HEK293 (cell line): ENCODE measurements at regions not wholly inside any gene's neighbourhood (a gene's known extent, or its start where the extent isn't known, plus 50 kb on each side); places are given as distances from the start of the nearest gene placed in this dataset.
"Not testable (repeated sequence)": the region's sequence is repeated elsewhere in the genome, so short reads cannot be mapped to it uniquely, and the experiment has no call there.

Experiments used
- CTCF ChIA-PET: fragments of 350-600 bp; formaldehyde crosslinking; extraction: SDS; loops from one replicate; lab custom pipeline; 2021; ENCODE audit warnings: antibody characterized with exemption; lab: Yijun Ruan, JAX
- POLR2A ChIA-PET: fragments of 300-600 bp; formaldehyde crosslinking; extraction: SDS; loops from one replicate; lab custom pipeline; 2020; ENCODE audit warnings: antibody characterized with exemption, inconsistent platforms; lab: Yijun Ruan, JAX
- H3K27ac ChIP-seq: fragments of 200-500 bp; sonication (Bioruptor generic); 2 replicates; pipeline ENCODE4 v1.5.1; 2014; ENCODE audit warnings: low read depth, low read length, control low read depth, inconsistent platforms; ENCODE audit errors: extremely low read depth
- H3K36me3 ChIP-seq, 2 experiments: fragments of 200-500 bp in 1 of 2; sonication (Bioruptor generic) in 1 of 2; 1 replicate in 1 of 2; 2 replicates in 1 of 2; pipeline ENCODE4 v1.5.1; 2014 to 2017; ENCODE audit warnings: inconsistent platforms in 2 of 2, low read length in 2 of 2; ENCODE audit not compliant: control insufficient read depth in 2 of 2, insufficient read depth in 1 of 2
- H3K4me1 ChIP-seq: fragments of 200-500 bp; sonication (Bioruptor generic); 2 replicates; pipeline ENCODE4 v1.5.1; 2014; ENCODE audit warnings: mild to moderate bottlenecking, low read length, inconsistent platforms; ENCODE audit not compliant: control insufficient read depth, insufficient read depth
- H3K4me3 ChIP-seq: 2 replicates; pipeline ENCODE4 v1.5.1; 2011; ENCODE audit warnings: low read depth, mild to moderate bottlenecking, control low read depth, low read length, moderate library complexity
- H3K9me3 ChIP-seq: fragments of 200-500 bp; sonication (Bioruptor generic); 2 replicates; pipeline ENCODE4 v1.5.1; 2014; ENCODE audit warnings: low read depth, low read length, inconsistent platforms; ENCODE audit not compliant: control insufficient read depth, insufficient read depth
- HOXC10 ChIP-seq: sonication (generic); formaldehyde crosslinking; IDR thresholded peaks from 2 replicates; pipeline ENCODE4 v1.8.1; 2023; ENCODE audit warnings: mild to moderate bottlenecking, missing genetic modification reagents
- SALL2 ChIP-seq: fragments of 450-650 bp; formaldehyde crosslinking; IDR thresholded peaks from 2 replicates; pipeline ENCODE4 v1.5.0; 2017; ENCODE audit warnings: missing biosample characterization, mild to moderate bottlenecking, missing genetic modification characterization, borderline replicate concordance
- ZBTB21 ChIP-seq: fragments of 450-650 bp; formaldehyde crosslinking; IDR thresholded peaks from 2 replicates; pipeline ENCODE4 v1.5.1; 2017; ENCODE audit warnings: missing biosample characterization, missing genetic modification characterization
- ZNF157 ChIP-seq: fragments of 450-650 bp; formaldehyde crosslinking; IDR thresholded peaks from 2 replicates; pipeline ENCODE4 v1.5.1; 2016; ENCODE audit warnings: missing biosample characterization, missing genetic modification characterization
- ZNF184 ChIP-seq: fragments of 450-650 bp; IDR thresholded peaks from 2 replicates; pipeline ENCODE4 v1.5.1; 2018; ENCODE audit warnings: missing biosample characterization, mild to moderate bottlenecking, missing genetic modification characterization
- ZNF202 ChIP-seq: fragments of 450-650 bp; formaldehyde crosslinking; IDR thresholded peaks from 2 replicates; pipeline ENCODE4 v1.5.1; 2016; ENCODE audit warnings: missing biosample characterization, missing genetic modification characterization, borderline replicate concordance
- ZNF433 ChIP-seq: fragments of 450-650 bp; formaldehyde crosslinking; IDR thresholded peaks from 2 replicates; pipeline ENCODE4 v1.5.1; 2016; ENCODE audit warnings: missing biosample characterization, missing genetic modification characterization, low read depth
- ZNF707 ChIP-seq: fragments of 450-650 bp; formaldehyde crosslinking; IDR thresholded peaks from 2 replicates; pipeline ENCODE4 v1.5.1; 2016; ENCODE audit warnings: missing biosample characterization, missing genetic modification characterization
- ZNF768 ChIP-seq: fragments of 450-650 bp; formaldehyde crosslinking; IDR thresholded peaks from 2 replicates; pipeline ENCODE4 v1.5.1; 2018; ENCODE audit warnings: missing biosample characterization, mild to moderate bottlenecking, missing genetic modification characterization
- ZNF785 ChIP-seq: fragments of 450-650 bp; formaldehyde crosslinking; IDR thresholded peaks from 2 replicates; pipeline ENCODE4 v1.5.1; 2016; ENCODE audit warnings: missing biosample characterization, missing genetic modification characterization
- TF ChIP-seq, protein P1 (sequence below): fragments of 450-650 bp; formaldehyde crosslinking; IDR thresholded peaks from 2 replicates; pipeline ENCODE4 v1.5.1; 2016; ENCODE audit warnings: missing biosample characterization, missing genetic modification characterization
- TF ChIP-seq, protein P2 (sequence below): fragments of 450-650 bp; formaldehyde crosslinking; conservative IDR thresholded peaks from 2 replicates; pipeline ENCODE4 v1.5.1; 2016; ENCODE audit warnings: low read depth, missing biosample characterization, missing genetic modification characterization

DNA sequence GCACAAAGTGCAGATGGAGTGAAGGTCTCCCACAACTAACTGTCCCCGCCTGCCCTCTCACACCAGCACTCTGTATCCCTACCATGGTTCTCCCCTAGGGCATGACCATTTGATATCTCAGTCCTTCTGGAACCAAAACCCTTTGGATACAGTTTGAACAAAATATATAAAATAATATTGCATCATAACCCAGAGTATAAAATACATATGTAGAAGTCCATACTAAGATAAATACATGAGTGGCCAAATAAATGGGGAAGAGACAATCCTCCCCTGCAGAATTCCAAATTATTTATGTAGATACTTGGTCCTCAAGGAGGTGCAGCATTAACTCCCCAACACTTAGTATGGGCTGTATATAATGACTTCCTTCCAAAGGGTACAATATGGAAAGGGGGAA lies 207.4 kb downstream of the RRAGC start (continued):
- no peak for TF ChIP-seq ZNF433 (tag by site-specific recombination)
- no peak for TF ChIP-seq ZNF785 (tag by site-specific recombination)
- no peak for TF ChIP-seq ZNF157 (tag by site-specific recombination)

DNA sequence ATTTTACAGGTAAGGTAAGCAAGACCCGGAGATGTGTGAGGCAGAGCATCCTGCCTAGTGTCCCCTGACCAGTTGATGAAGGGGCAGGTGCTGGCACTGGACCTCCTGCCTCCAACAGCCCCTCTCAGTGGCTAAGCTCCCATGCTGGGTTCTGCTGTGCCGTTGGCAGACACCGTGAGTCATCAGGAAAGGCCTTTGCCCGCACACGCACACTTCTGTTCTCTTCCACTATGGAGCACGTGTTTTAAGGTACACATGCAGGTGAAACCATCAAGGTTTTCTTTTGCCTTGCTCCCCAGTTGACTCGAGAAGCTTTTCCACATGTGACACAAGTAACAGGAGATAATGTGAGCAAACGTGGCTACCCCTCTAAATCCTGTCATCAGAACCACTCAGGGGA lies 207.9 kb downstream of the RRAGC start:
- no peak overlapping the region for H3K27ac ChIP-seq
- H3K4me1 ChIP-seq = no peaks in the 10 kb centered on the region
- CTCF ChIA-PET = no interaction called here
- no peak overlapping the region for H3K4me3 ChIP-seq
- TF ChIP-seq SALL2 (no peak), ZNF202 (no peak), ZBTB21 (tag by site-specific recombination) (no peak), ZNF768 (tag by site-specific recombination) (no peak), HOXC10 (CRISPR knock-in tag) (no peak), ZNF707 (tag by site-specific recombination) (no peak)
- TF ChIP-seq, protein P1, sequence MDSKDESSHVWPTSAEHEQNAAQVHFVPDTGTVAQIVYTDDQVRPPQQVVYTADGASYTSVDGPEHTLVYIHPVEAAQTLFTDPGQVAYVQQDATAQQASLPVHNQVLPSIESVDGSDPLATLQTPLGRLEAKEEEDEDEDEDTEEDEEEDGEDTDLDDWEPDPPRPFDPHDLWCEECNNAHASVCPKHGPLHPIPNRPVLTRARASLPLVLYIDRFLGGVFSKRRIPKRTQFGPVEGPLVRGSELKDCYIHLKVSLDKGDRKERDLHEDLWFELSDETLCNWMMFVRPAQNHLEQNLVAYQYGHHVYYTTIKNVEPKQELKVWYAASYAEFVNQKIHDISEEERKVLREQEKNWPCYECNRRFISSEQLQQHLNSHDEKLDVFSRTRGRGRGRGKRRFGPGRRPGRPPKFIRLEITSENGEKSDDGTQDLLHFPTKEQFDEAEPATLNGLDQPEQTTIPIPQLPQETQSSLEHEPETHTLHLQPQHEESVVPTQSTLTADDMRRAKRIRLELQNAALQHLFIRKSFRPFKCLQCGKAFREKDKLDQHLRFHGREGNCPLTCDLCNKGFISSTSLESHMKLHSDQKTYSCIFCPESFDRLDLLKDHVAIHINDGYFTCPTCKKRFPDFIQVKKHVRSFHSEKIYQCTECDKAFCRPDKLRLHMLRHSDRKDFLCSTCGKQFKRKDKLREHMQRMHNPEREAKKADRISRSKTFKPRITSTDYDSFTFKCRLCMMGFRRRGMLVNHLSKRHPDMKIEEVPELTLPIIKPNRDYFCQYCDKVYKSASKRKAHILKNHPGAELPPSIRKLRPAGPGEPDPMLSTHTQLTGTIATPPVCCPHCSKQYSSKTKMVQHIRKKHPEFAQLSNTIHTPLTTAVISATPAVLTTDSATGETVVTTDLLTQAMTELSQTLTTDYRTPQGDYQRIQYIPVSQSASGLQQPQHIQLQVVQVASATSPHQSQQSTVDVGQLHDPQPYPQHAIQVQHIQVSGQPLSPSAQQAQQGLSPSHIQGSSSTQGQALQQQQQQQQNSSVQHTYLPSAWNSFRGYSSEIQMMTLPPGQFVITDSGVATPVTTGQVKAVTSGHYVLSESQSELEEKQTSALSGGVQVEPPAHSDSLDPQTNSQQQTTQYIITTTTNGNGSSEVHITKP (tag by site-specific recombination) = no peak
- TF ChIP-seq, all 188 proteins: peak for 0
- POLR2A ChIA-PET = no interaction called here
- H3K9me3 ChIP-seq = no peaks in the 10 kb centered on the region
- no peaks in the 10 kb centered on the region for H3K36me3 ChIP-seq

DNA sequence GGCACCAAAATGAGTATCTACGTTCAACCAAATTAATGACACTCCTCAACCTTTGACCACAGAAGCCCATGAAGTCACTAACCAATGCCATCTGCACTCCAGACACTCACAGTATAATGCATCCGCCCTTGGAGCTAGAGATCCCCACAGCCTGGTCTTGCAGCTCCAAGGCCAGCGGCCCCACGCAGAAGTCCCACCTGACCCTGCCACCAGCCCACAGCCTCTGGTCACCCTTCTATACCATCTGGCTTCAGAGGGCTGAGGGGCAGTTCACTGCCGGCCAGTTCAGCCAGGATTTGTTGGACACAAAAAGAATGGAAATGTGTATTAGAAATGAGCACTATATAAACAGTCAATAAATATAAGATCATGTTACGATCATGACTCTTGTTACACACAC lies 211.2 kb downstream of the RRAGC start:
- ChIA-PET CTCF (interaction anchor here (0.6 kb wide), 1 partner anchor 122 kb away, joined by 3 read pairs; no protein-coding TSS in a partner anchor), POLR2A (no interaction called here)
- no peak for TF ChIP-seq ZNF184
- TF ChIP-seq, protein P2, sequence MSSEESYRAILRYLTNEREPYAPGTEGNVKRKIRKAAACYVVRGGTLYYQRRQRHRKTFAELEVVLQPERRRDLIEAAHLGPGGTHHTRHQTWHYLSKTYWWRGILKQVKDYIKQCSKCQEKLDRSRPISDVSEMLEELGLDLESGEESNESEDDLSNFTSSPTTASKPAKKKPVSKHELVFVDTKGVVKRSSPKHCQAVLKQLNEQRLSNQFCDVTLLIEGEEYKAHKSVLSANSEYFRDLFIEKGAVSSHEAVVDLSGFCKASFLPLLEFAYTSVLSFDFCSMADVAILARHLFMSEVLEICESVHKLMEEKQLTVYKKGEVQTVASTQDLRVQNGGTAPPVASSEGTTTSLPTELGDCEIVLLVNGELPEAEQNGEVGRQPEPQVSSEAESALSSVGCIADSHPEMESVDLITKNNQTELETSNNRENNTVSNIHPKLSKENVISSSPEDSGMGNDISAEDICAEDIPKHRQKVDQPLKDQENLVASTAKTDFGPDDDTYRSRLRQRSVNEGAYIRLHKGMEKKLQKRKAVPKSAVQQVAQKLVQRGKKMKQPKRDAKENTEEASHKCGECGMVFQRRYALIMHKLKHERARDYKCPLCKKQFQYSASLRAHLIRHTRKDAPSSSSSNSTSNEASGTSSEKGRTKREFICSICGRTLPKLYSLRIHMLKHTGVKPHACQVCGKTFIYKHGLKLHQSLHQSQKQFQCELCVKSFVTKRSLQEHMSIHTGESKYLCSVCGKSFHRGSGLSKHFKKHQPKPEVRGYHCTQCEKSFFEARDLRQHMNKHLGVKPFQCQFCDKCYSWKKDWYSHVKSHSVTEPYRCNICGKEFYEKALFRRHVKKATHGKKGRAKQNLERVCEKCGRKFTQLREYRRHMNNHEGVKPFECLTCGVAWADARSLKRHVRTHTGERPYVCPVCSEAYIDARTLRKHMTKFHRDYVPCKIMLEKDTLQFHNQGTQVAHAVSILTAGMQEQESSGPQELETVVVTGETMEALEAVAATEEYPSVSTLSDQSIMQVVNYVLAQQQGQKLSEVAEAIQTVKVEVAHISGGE (tag by site-specific recombination) = no peak
- no peaks in the 10 kb centered on the region for H3K9me3 ChIP-seq
- H3K4me3 ChIP-seq = no peak overlapping the region
- no peaks in the 10 kb centered on the region for H3K4me1 ChIP-seq
- no peak overlapping the region for H3K27ac ChIP-seq
- H3K36me3 ChIP-seq = no peaks in the 10 kb centered on the region

DNA sequence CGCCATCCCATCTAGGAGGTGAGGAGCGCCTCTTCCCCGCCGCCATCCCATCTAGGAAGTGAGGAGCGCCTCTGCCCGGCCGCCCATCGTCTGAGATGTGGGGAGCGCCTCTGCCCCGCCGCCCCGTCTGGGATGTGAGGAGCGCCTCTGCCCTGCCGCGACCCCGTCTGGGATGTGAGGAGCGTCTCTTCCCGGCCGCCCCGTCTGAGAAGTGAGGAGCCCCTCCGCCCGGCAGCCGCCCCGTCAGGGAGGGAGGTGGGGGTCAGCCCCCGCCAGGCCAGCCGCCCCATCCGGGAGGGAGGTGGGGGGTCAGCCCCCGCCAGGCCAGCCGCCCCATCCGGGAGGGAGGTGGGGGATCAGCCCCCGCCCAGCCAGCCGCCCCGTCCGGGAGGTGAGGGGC lies 212.2 kb downstream of the RRAGC start:
- POLR2A ChIA-PET, H3K36me3 ChIP-seq, CTCF ChIA-PET: not testable (repeated sequence)

More for the DNA sequence above, 212.2 kb downstream of the RRAGC start:
- not testable (repeated sequence) for H3K4me1 ChIP-seq, H3K9me3 ChIP-seq, H3K27ac ChIP-seq, H3K4me3 ChIP-seq
